HepG2 (cell line): ENCODE measurements at regions not wholly inside any gene's neighbourhood (a gene's known extent, or its start where the extent isn't known, plus 50 kb on each side); places are given as distances from the start of the nearest gene placed in this dataset.

Source experiments
- ATAC-seq: fragments of 200-7000 bp; cut with Tn5 transposase; 3 replicates; pipeline ENCODE4 v1.9.1; 2020; ENCODE audit warnings: mild to moderate bottlenecking, moderate library complexity
- BruUV-seq: library from RNA; stranded (reverse); fragments of 400-500 nt; replicated peaks from 2 replicates; lab custom pipeline; 2021; lab: Mats Ljungman, UMichigan
- CTCF ChIA-PET: fragments of 300-600 bp; formaldehyde crosslinking; extraction: SDS; loops from one replicate; lab custom pipeline; 2021; ENCODE audit warnings: low total read pairs, inconsistent platforms, low intra/inter-chr PET ratio; lab: Yijun Ruan, JAX
- POLR2A ChIA-PET: fragments of 350-600 bp; sonication (Branson Sonifier 250); formaldehyde crosslinking; loops from one replicate; lab custom pipeline; 2020; ENCODE audit warnings: antibody characterized with exemption, inconsistent platforms; lab: Yijun Ruan, JAX
- DNase-seq: peaks from one replicate; pipeline ENCODE4 v3.0.0-alpha.2; 2015; ENCODE audit warnings: low spot score
- FAIRE-seq: peaks from 3 replicates; lab custom pipeline; 2011; peaks lifted over from hg19 to GRCh38; lab: Jason Lieb, UNC
- H2AFZ ChIP-seq: one replicate; pipeline ENCODE4 v1.6.1; 2011; ENCODE audit warnings: low read length, inconsistent platforms
- H3K27ac ChIP-seq: fragments of 300-600 bp; 3 replicates; pipeline ENCODE4 v1.8.0; 2011; ENCODE audit warnings: mixed run types, mild to moderate bottlenecking, mixed read lengths, low read length, inconsistent platforms; ENCODE audit not compliant: insufficient read depth; ENCODE audit errors: extremely low read length
- H3K27me3 ChIP-seq, 2 experiments: fragments of 200-600 bp in 1 of 2; 2 replicates in 1 of 2; 3 replicates in 1 of 2; pipeline versions ENCODE4 v1.6.0 to v1.8.0; 2011; ENCODE audit warnings: low read length in 2 of 2, mild to moderate bottlenecking in 2 of 2, moderate library complexity in 2 of 2, inconsistent platforms in 1 of 2; ENCODE audit not compliant: insufficient read depth in 2 of 2, control insufficient read depth in 1 of 2
- H3K36me3 ChIP-seq, 2 experiments: fragments of 200-600 bp in 1 of 2; replicated peaks in 1 of 2; 2 replicates in 1 of 2; 3 replicates in 1 of 2; pipeline versions ENCODE4 v1.5.1 to v1.8.0; 2011; ENCODE audit warnings: low read length in 2 of 2, inconsistent platforms in 1 of 2; ENCODE audit not compliant: insufficient read depth in 2 of 2, control insufficient read depth in 1 of 2
- H3K4me1 ChIP-seq: 2 replicates; pipeline ENCODE4 v1.5.1; 2012; ENCODE audit warnings: low read length, inconsistent platforms; ENCODE audit not compliant: insufficient read depth
- H3K4me2 ChIP-seq: 2 replicates; pipeline ENCODE4 v1.6.0; 2011; ENCODE audit warnings: low read depth, low read length, inconsistent platforms
- H3K4me3 ChIP-seq, 3 experiments: fragments of 200-600 bp in 1 of 3; sonication (generic), shearing (Covaris generic) in 1 of 3; replicated peaks in 1 of 3; 2 replicates each; pipeline ENCODE4 v1.5.1; 2011 to 2016; ENCODE audit warnings: low read length in 3 of 3, inconsistent platforms in 2 of 3, low read depth in 2 of 3, mild to moderate bottlenecking in 2 of 3, control low read depth in 1 of 3, mixed read lengths in 1 of 3; ENCODE audit not compliant: insufficient read depth in 1 of 3
- H3K79me2 ChIP-seq: one replicate; pipeline ENCODE4 v1.6.1; 2011; ENCODE audit warnings: low read length, inconsistent platforms; ENCODE audit not compliant: insufficient read depth
- H3K9ac ChIP-seq: 2 replicates; pipeline ENCODE4 v1.6.0; 2011; ENCODE audit warnings: mild to moderate bottlenecking, low read depth, low read length, inconsistent platforms; ENCODE audit not compliant: insufficient read depth
- H3K9me3 ChIP-seq: 2 replicates; pipeline ENCODE4 v1.5.1; 2012; ENCODE audit warnings: mild to moderate bottlenecking, low read length
- H4K20me1 ChIP-seq: 2 replicates; pipeline ENCODE4 v1.6.0; 2011; ENCODE audit warnings: inconsistent platforms, mild to moderate bottlenecking, low read length, moderate library complexity; ENCODE audit not compliant: insufficient read depth
- ARHGAP35 ChIP-seq: sonication (generic); formaldehyde crosslinking; IDR thresholded peaks from 2 replicates; pipeline ENCODE4 v1.9.0; 2022; ENCODE audit warnings: mild to moderate bottlenecking, inconsistent platforms, moderate library complexity, missing genetic modification reagents, borderline replicate concordance
- HMGXB4 ChIP-seq, 2 experiments: sonication (generic) in 1 of 2; formaldehyde crosslinking in 1 of 2; IDR thresholded peaks; 2 replicates each; pipeline versions ENCODE4 v1.4.0 to v1.6.1; 2018 to 2020; ENCODE audit warnings: missing genetic modification reagents in 2 of 2, borderline replicate concordance in 1 of 2, low read depth in 1 of 2, mild to moderate bottlenecking in 1 of 2, missing biosample characterization in 1 of 2
- TAF15 ChIP-seq: fragments of 200-400 bp; formaldehyde crosslinking; IDR thresholded peaks from one replicate; pipeline ENCODE4 v1.6.1; 2018; ENCODE audit warnings: mild to moderate bottlenecking, low read depth, low read length; ENCODE audit not compliant: poor library complexity, severe bottlenecking
- ZNF292 ChIP-seq: sonication (generic); formaldehyde crosslinking; IDR thresholded peaks from 2 replicates; pipeline ENCODE4 v1.8.1; 2022; ENCODE audit warnings: mild to moderate bottlenecking, low read depth, missing genetic modification reagents, borderline replicate concordance
- ZZZ3 ChIP-seq: sonication (generic); formaldehyde crosslinking; IDR thresholded peaks from 2 replicates; pipeline ENCODE4 v1.4.0; 2020; ENCODE audit warnings: missing genetic modification reagents, mild to moderate bottlenecking, borderline replicate concordance
- WGBS: methylation state at CpG from one replicate; pipeline ENCODE4 v1.1.6; 2017; ENCODE audit warnings: low lambda C conversion rate; 5-methylcytosine and 5-hydroxymethylcytosine counted together
- in situ Hi-C: cut with HindIII; loops from 2 replicates; pipeline ENCODE4 v1.10.0; 2017; ENCODE audit warnings: low pct_unique_long_range_greater_than_20kb; ENCODE audit not compliant: extremely low pct_ligation_motif_present
- intact Hi-C: fragments of 100-400 bp; cut with micrococcal nuclease; formaldehyde crosslinking; loops from one replicate; pipeline ENCODE4 v1.10.0; 2022; ENCODE audit not compliant: unreplicated experiment
- TF ChIP-seq, protein P1 (sequence below): sonication (generic); formaldehyde crosslinking; IDR thresholded peaks from 2 replicates; pipeline ENCODE4 v1.4.0; 2020; ENCODE audit warnings: missing genetic modification reagents

GRCh38 chr12:111209811-111210210, 159.1 kb downstream of the PHETA1 start:
- POLR2A ChIA-PET: no interaction called here
- BruUV-seq: no TSS peak
- Histone ChIP-seq H3K27me3 (peaks cover 3 to 6% of the 10 kb centered on the region in 2 experiments; a peak in 3 of 5 replicates), H3K27ac (no peak overlapping the region), H3K4me1 (no peaks in the 10 kb centered on the region), H3K4me2 (no peak overlapping the region), H4K20me1 (no peaks in the 10 kb centered on the region), H2AFZ (no peak overlapping the region), H3K9ac (no peak overlapping the region), H3K4me3 (no peak overlapping the region)
- 58% methylated on average over 4 of the region's 4 CpGs for WGBS
- intact Hi-C loops: no loop called here
- in situ Hi-C loops: no loop called here
- DNase-seq: no peak
- TF ChIP-seq, protein P1, sequence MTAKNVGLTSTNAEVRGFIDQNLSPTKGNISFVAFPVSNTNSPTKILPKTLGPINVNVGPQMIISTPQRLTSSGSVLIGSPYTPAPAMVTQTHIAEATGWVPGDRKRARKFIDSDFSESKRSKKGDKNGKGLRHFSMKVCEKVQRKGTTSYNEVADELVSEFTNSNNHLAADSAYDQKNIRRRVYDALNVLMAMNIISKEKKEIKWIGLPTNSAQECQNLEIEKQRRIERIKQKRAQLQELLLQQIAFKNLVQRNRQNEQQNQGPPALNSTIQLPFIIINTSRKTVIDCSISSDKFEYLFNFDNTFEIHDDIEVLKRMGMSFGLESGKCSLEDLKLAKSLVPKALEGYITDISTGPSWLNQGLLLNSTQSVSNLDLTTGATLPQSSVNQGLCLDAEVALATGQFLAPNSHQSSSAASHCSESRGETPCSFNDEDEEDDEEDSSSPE (CRISPR knock-in tag): no peak
- no peak for TF ChIP-seq ZZZ3
- no peak for TF ChIP-seq ARHGAP35 (CRISPR knock-in tag)
- TF ChIP-seq ZNF292: no peak
- TF ChIP-seq TAF15: no peak
- TF ChIP-seq, all 625 proteins: peak for 0
- Histone ChIP-seq H3K36me3 (no peaks in the 10 kb centered on the region), H3K79me2 (no peaks in the 10 kb centered on the region), H3K9me3 (no peaks in the 10 kb centered on the region)
- CTCF ChIA-PET: no interaction called here
- FAIRE-seq: no peak
- no peak for ATAC-seq

GRCh38 chr12:111207761-111208160, 161.1 kb downstream of the PHETA1 start:
- no peaks in the 10 kb centered on the region for H4K20me1 ChIP-seq
- no peak overlapping the region for H2AFZ ChIP-seq
- no peaks in the 10 kb centered on the region for H3K36me3 ChIP-seq
- no peak overlapping the region for H3K27ac ChIP-seq
- no peak for DNase-seq
- H3K79me2 ChIP-seq: no peaks in the 10 kb centered on the region
- ATAC-seq: no peak
- peaks cover 3 to 4% of the 10 kb centered on the region in 2 experiments; a peak in 3 of 5 replicates for H3K27me3 ChIP-seq
- intact Hi-C loops (no loop called here), in situ Hi-C loops (no loop called here)
- no peak overlapping the region for H3K9ac ChIP-seq
- H3K9me3 ChIP-seq: no peaks in the 10 kb centered on the region
- no peak overlapping the region for H3K4me3 ChIP-seq
- H3K4me1 ChIP-seq: no peaks in the 10 kb centered on the region
- CTCF ChIA-PET: no interaction called here
- no peak overlapping the region for H3K4me2 ChIP-seq
- no peak for FAIRE-seq
- BruUV-seq: no TSS peak
- POLR2A ChIA-PET: no interaction called here
- 2% methylated on average over 3 of the region's 3 CpGs for WGBS
- no peak for TF ChIP-seq HMGXB4 (CRISPR knock-in tag; IDR thresholded peaks at IDR 0.05; ENCODE audit: borderline replicate concordance in 1 of 2, low read depth in 1 of 2)
